Kidney (tissue), 13 donors: ENCODE measurements at regions not wholly inside any gene's neighbourhood (a gene's known extent, or its start where the extent isn't known, plus 50 kb on each side); places are given as distances from the start of the nearest gene placed in this dataset.

Source experiments
- DNase-seq, 5 donors: peaks; one replicate each; pipeline ENCODE4 v3.0.0-alpha.2; 2013 to 2020
- FAIRE-seq: peaks from 2 replicates; lab custom pipeline; 2012; peaks lifted over from hg19 to GRCh38; lab: Jason Lieb, UNC
- H3K27ac ChIP-seq, 2 donors: one replicate each; pipeline ENCODE4 v1.7.0; 2013; ENCODE audit warnings: low read depth in 2 of 2, low read length in 2 of 2, inconsistent platforms in 1 of 2
- H3K27me3 ChIP-seq: one replicate; pipeline ENCODE4 v1.7.1; 2013; ENCODE audit warnings: low read length, inconsistent platforms; ENCODE audit not compliant: control insufficient read depth, insufficient read depth
- H3K36me3 ChIP-seq, 3 donors: one replicate each; pipeline versions ENCODE4 v1.7.0 to v1.7.1; 2013; ENCODE audit warnings: low read length in 3 of 3, control low read depth in 1 of 3, inconsistent platforms in 1 of 3; ENCODE audit not compliant: insufficient read depth in 3 of 3, control insufficient read depth in 2 of 3
- H3K4me1 ChIP-seq, 3 donors: one replicate each; pipeline versions ENCODE4 v1.7.0 to v1.7.1; 2013; ENCODE audit warnings: low read length in 3 of 3, inconsistent platforms in 1 of 3, low read depth in 1 of 3; ENCODE audit not compliant: control insufficient read depth in 2 of 3, insufficient read depth in 2 of 3
- H3K4me3 ChIP-seq, 3 donors: one replicate each; pipeline versions ENCODE4 v1.7.0 to v1.8.1; 2013; ENCODE audit warnings: low read length in 3 of 3, control low read depth in 1 of 3, inconsistent platforms in 1 of 3
- H3K9ac ChIP-seq, 3 donors: one replicate each; pipeline versions ENCODE4 v1.7.0 to v1.7.1; 2013; ENCODE audit warnings: low read length in 3 of 3, control low read depth in 1 of 3, inconsistent platforms in 1 of 3
- H3K9me3 ChIP-seq, 3 donors: one replicate each; pipeline versions ENCODE4 v1.7.0 to v1.7.1; 2013; ENCODE audit warnings: low read length in 3 of 3, control low read depth in 1 of 3, inconsistent platforms in 1 of 3; ENCODE audit not compliant: control insufficient read depth in 2 of 3, insufficient read depth in 1 of 3
- intact Hi-C: fragments of 100-400 bp; cut with DNase I; formaldehyde crosslinking; loops from one replicate; pipeline ENCODE4 v1.11.1; 2022
- TF ChIP-seq, protein P1 (sequence below): IDR thresholded peaks from 3 replicates; pipeline ENCODE4 v1.5.1; 2012; ENCODE audit warnings: mild to moderate bottlenecking, moderate library complexity, borderline replicate concordance; ENCODE audit not compliant: insufficient read depth; ENCODE audit errors: extremely low read depth
- donor health status: control.
- donor health status: control.
- donor health status: control.
- donor health status: control.
- donor health status: control.
- donor health status: DM: yes; HTN: yes; CAD: no.
- donor health status: Normal renal cell carcinoma (clear cell type).

DNA sequence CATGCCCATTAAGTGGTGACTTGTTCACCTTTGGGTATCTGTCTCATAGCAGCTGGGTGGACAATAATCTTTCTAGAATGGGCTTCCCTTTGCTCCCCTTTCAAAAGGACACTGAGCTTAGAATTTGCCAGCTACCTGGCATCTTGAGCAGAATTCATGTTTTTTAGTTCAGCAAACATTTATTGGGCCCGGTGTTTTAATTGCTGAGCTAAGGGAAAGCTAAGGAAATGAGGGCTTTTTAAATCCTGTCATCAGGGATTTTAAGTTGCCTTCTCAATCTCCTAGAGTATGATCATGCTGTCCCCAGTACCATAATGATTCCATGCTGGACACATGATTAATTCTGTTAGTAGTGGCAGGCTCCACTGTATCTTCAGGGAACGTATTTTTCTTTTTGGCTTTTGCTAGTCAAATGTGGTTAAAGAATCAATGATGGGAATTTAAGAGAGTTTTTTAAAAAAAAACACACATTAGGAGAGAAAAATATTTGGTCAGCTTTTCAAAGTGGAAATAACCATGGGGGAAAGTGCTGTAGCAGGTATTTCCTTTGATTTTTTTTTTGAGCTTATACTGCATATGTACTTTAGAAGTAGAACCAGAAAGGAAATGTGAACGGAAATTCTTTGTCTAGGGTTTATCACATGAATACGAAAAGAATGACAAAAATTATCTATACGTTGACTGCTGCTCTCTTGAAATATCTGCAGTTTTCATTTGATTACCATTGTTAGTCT is 208.9 kb downstream of the CLCN4 start:
- H3K4me1 ChIP-seq = no peaks in the 10 kb centered on the region
- H3K4me3 ChIP-seq = no peak overlapping the region
- no peak for FAIRE-seq
- H3K27me3 ChIP-seq = peaks cover 2% of the 10 kb centered on the region
- H3K9me3 ChIP-seq = no peaks in the 10 kb centered on the region
- no peak for DNase-seq
- intact Hi-C loops = no loop called here
- no peaks in the 10 kb centered on the region for H3K36me3 ChIP-seq
- TF ChIP-seq, protein P1, sequence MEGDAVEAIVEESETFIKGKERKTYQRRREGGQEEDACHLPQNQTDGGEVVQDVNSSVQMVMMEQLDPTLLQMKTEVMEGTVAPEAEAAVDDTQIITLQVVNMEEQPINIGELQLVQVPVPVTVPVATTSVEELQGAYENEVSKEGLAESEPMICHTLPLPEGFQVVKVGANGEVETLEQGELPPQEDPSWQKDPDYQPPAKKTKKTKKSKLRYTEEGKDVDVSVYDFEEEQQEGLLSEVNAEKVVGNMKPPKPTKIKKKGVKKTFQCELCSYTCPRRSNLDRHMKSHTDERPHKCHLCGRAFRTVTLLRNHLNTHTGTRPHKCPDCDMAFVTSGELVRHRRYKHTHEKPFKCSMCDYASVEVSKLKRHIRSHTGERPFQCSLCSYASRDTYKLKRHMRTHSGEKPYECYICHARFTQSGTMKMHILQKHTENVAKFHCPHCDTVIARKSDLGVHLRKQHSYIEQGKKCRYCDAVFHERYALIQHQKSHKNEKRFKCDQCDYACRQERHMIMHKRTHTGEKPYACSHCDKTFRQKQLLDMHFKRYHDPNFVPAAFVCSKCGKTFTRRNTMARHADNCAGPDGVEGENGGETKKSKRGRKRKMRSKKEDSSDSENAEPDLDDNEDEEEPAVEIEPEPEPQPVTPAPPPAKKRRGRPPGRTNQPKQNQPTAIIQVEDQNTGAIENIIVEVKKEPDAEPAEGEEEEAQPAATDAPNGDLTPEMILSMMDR = no peak
- no peak overlapping the region for H3K27ac ChIP-seq
- H3K9ac ChIP-seq = no peak overlapping the region

DNA sequence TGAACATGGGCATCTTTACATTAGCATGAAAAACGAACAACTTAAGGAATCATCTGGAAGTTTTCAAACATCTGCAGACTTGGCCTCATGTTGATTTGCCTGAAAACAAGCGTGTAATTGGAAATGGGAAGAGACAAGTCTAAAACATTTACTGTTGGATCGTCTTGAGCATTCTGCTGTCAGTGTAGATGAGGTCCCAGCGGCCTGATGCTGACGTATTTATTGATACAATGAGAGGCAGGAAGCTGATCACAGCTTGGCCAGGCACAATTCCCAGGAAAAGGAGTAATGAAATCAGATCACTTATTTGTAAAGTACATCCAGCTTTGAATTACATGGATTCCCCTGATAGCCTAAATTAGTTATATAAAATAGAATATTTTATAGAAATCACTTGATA is 210.6 kb downstream of the CLCN4 start:
- no peak overlapping the region for H3K27ac ChIP-seq
- H3K9ac ChIP-seq = no peak overlapping the region
- intact Hi-C loops = no loop called here
- H3K4me1 ChIP-seq = no peaks in the 10 kb centered on the region
- TF ChIP-seq, protein P1 = no peak
- no peaks in the 10 kb centered on the region for H3K36me3 ChIP-seq
- no peak for DNase-seq
- H3K4me3 ChIP-seq = no peak overlapping the region
- H3K27me3 ChIP-seq = no peaks in the 10 kb centered on the region
- H3K9me3 ChIP-seq = no peaks in the 10 kb centered on the region
- no peak for FAIRE-seq

DNA sequence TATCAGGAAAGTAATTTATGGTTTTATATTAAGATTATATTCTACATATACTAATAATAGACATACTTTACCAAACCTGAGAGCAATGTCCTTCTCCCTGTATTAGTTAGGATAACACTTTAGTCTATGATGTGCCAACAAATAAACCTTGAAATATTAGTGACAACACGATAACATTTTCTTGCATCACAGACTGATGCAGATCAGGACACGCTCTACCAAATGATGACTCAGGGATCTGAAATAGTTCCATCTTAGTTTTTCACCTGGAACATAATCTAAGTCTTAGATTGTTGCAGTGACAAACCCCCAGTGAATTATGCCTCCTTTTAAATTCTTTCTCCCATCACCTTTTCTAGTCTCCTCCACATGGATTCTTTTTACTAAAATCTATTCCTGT is 214.2 kb downstream of the CLCN4 start:
- no peaks in the 10 kb centered on the region for H3K36me3 ChIP-seq
- no peak overlapping the region for H3K27ac ChIP-seq
- intact Hi-C loops = no loop called here
- FAIRE-seq = no peak
- DNase-seq = no peak
- no peak overlapping the region for H3K4me3 ChIP-seq
- no peaks in the 10 kb centered on the region for H3K9me3 ChIP-seq
- H3K9ac ChIP-seq = no peak overlapping the region
- TF ChIP-seq, protein P1 = no peak
- no peaks in the 10 kb centered on the region for H3K27me3 ChIP-seq
- H3K4me1 ChIP-seq = no peaks in the 10 kb centered on the region

DNA sequence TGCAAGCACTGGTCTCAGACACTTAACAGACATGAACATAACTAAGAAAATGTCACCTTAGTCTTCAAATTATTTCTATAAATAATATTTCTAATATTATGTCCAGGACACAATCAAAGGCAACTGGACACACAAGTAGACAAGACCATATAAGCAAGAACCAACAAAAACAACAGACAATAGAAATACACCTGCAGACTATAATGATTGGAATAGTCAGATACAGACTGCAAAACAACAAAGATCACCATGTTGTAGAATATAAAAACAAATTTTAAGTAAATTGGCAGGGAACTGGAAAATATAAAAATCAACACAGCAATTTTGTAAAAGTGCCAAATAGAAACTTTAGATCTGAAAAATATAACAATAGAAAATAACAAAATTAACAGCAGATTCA is 220.7 kb downstream of the CLCN4 start:
- TF ChIP-seq, protein P1 = no peak
- no peak for DNase-seq
- Histone ChIP-seq H3K9ac (no peak overlapping the region), H3K27ac (no peak overlapping the region), H3K36me3 (no peaks in the 10 kb centered on the region), H3K4me3 (no peak overlapping the region), H3K9me3 (no peaks in the 10 kb centered on the region), H3K4me1 (no peaks in the 10 kb centered on the region), H3K27me3 (no peaks in the 10 kb centered on the region)
- FAIRE-seq = no peak
- intact Hi-C loops = no loop called here
